GM19438 (cell line): ENCODE measurements at regions not wholly inside any gene's neighbourhood (a gene's known extent, or its start where the extent isn't known, plus 50 kb on each side); places are given as distances from the start of the nearest gene placed in this dataset.
"Not testable (repeated sequence)": the region's sequence is repeated elsewhere in the genome, so short reads cannot be mapped to it uniquely, and the experiment has no call there.

Experiments
- ATAC-seq: cut with Tn5 transposase; IDR thresholded peaks from one replicate; pipeline ENCODE4 v1.9.1; 2021; ENCODE audit warnings: low read depth; ENCODE audit not compliant: unreplicated experiment

DNA sequence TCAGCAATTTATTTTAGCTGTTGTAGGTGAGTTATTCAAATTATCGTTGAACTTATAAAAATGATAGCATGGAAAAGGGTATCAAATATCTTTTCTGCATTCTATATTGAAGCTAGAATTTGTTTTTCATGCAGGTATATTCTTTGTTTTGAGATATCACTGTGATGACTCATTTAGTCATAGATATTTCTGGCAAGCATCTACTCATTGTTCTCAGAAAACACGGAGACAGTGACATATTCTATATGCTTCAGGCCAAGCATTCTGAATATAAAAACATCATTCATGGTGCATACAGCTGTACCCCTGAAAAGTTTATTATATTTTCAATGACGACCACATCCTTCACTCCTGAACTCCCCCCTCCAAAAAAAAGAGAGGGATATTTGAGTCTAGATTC, 150.3 kb upstream of the GRIA1 start:
- no peak for ATAC-seq

DNA sequence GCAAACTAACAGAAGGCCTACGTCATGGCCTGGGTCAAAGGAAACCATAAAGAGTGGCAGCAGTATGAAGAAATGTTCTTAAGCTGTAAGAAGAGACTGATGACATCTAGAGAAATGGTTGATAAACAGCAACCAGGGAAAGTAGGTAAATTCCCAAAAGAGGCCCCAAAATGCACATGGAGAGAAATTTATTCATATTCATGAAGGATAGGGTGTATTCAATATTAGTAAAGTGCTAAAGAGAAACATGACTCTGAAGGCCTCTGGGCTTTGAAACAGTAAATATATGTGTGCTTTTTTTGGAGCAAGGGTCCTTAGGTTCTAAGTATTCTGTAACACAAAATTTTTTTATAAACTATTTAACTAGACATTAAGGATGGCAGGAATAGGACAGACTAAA, 149.7 kb upstream of the GRIA1 start:
- ATAC-seq: no peak

DNA sequence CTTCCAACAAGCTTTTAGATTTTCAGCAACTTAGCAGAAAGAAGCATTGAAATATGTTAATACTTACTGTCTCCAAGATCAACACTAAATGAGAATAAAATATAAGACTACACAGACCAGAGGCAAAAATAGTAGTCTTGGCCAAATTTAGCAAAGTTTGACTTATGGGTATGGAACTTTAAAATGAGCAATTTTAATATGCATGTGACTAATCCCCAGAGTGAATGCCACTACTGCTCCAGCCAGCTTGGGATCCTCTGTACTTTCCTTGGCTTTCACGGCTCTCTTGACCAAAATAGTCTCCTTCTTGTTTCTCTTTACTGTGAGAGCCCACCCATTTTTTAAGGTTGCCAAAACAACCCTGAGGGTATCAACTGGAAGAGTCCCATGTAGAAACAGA, 148.0 kb upstream of the GRIA1 start:
- no peak for ATAC-seq

DNA sequence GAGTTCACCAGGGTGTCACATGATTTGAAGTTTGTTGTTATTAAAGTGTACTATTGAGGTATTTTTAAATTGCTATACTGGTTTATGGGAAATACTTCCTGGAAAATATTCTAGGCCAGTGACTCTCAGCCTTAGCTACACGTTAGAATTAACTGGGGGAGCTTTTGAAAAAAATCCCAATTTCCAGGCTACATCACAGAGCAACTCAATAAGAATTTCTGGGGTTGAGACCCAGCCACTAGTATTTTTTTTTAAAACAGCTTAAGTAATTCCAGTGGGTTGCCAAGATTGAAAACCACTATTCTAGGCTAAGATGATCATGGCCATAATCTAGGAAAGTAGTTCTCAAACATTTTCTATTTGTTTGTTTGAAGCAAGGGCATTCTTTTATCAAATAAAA, 142.9 kb upstream of the GRIA1 start:
- ATAC-seq: no peak

DNA sequence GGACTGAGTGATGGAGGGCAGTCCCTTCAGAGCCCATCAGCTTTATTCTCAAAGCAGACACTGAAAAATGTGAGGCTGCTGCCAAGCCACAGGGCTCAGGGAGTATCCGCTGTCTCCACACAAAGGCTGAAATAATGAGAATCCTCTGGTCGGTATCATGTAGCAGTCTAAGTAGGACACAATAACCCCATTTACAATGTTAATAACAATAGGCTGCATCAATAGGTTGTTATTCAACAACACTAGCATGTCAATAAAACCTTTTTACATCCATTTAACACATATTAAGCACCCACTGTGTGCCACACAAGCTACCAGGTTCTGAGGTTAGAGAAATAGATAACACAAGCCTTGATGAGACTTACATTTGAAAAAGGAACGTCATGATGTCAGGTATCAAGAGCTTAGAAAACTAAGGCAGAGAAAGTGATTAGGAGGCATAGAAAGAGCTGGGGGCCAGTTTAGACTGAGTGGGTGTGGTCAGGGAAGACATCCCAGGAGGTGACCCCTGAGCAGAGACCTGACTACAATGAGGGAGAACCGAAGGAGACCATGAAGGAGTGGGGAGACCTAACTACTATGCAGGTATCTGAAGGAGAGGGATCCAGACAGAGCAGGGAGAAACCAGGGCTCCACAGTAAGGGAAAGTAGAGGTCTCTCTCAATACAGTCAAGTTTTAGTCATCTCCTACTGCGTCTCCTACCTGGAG, 140.1 kb upstream of the GRIA1 start:
- no peak for ATAC-seq

DNA sequence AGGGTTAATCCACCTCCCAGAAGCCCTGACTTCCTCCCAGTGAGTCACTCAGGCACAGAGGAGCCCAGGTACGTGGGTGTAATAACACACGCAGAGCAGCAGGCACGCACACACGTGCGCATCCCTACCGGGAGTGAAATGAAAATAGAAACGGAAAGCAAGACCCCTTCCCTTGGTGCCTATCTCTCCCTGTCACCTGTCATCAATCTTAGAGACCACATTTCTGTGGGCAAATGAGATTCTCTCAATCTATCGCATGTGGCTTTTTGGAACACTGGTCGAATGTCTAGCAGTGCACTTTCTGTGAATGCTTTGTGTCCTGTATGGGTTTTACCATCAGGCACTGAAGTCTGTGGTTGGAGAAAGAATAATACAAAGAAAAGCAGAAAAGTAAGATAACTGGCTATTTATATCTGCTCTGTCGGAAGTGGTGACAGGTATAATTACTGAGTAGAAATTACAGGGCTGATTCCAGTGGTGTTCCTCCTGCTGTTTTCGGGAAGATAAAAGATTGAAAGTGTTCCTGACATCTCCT, 137.7 kb upstream of the GRIA1 start:
- ATAC-seq: peak; percentile 52

DNA sequence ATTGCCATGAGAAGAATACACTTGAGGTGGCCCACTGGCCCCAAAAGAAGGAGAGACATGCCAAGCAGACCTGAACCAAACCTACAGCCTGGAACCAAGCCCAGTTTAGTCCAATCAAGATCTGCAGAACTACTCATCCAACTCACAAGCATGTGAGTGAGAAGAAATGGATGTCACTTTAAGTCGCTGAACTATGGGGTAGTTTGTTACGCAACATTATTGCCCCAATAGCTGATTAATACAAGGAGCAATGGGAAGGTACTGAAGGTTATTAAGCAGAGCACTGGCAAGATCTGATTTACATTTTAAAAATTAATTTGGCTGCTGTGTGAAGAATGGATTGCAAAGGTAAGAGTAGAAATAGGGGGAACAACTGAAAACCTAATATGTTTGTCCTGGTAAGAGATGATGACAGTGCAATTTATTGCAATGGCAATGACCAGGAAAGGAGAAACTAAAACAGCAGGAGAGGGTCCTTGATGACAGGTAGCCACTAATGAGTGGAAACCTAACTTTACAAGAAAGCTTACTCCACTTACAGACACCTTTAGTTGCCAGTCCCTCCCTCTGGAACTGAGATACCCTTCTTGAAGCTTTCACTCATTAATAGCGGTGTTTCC, 132.9 kb upstream of the GRIA1 start:
- ATAC-seq: no peak

DNA sequence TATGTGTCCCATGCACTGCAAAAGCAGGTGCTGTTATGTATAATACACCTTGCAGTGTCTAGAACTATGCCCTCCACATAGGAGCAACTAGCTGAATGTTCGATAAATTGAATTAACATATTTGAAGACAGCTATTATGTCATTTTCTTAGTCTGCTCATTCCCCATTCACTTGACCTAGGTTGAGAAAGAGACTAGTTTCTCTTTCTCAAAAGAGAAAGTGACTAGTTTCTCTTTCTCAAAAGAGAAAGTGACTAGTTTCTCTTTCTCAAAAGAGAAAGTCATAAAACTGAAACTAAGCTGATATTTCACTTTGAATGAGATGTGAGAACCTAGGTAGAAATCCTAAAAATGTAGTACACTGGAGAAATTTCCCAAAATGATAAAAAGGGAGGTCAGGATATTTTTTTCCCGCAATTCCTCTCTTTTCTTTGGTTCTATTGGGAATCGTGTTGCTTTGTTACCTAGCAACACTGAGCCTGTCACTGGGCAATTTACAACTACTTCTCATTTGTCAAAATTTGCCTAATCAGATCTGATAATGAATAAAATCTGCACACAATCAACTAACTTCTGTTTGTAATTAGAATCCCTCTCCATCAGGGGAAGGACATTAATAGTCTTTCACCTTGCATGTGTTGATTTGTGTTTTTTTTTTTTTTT, 132.0 kb upstream of the GRIA1 start:
- peak; percentile 73 for ATAC-seq

DNA sequence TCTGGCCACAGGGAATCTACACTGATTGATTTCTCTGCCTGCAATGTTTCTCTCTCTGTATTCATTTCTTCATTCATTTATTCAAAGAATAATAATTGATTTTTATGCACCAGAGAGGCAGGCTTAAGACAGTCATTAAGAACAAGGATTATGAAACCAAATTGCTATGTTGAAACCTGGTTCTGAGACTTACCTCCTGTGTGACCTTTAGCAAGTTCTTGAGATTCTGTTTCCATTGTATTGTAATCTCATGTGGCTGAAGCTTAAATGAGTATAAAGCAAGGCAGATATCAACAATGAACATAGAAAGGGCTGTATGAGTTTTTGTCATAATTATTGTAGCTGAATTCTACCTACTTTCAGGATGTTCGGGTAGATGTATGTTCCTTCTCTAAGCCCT, 129.6 kb upstream of the GRIA1 start:
- ATAC-seq: no peak

DNA sequence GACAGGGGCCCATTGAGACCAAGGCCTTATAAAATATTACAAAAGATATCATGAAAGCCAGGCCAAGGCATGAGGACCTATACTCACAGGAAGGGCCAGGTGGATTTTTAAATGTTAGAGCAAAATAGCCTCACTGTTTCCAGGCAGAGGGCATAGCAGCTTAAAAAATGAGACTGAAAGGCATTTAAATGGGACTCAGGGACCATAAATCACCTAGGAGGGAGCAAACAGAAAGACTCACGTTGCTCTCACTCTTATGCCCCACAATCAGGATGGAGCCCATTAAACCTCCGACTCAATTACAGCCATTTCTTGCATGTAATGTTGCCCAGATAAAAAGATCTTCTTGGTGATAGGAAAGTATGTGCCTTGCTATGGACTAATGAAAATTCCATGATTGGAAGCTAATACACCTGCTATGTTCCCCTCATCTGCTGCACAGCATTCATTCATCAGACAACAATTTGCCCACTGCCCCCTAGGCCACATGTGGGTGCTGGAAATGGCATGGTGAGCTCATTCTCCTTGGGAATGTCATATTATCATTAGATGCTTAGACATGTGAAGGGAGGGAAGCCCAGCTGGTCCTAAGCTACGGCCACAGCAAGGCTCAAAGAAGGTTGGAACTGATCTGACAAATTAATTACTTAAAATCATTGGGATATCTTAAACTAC, 128.6 kb upstream of the GRIA1 start:
- no peak for ATAC-seq

DNA sequence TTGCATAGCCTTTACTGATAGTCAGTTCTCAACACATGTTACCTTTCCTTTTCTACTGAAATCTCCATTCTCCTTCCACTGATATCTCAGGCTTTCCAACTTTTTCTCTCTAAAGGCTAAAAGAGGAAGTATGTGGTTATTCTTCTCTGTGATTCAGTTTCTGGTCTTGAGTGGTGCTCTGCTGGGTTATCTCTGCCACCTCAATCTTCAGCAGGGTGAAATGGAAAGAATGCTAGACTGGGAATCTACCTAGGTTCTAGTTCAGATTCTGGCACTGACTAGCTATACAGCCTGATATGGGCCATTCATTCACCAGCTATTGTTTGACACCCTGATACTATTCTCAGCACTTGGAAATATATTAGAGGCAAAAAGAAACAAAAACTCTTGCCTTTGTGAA, 124.9 kb upstream of the GRIA1 start:
- no peak for ATAC-seq

DNA sequence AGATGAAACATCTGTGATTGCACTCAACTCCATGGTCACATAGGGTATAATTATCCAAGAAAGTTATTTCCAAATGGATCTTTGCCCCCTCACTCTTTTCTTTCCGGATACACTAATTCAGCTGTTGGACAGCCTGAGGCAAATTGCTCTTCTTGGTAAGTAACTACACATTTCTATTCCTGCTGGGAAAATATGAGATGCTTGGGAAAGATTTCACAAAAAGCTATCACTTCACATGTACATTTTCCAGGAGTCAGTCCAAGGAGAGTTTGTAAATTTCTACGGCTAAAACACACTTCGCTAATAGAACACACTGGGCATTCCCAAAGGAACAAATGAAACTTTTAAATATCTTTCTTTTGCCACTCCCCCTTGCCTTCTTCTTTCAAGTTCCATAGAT, 123.0 kb upstream of the GRIA1 start:
- no peak for ATAC-seq

DNA sequence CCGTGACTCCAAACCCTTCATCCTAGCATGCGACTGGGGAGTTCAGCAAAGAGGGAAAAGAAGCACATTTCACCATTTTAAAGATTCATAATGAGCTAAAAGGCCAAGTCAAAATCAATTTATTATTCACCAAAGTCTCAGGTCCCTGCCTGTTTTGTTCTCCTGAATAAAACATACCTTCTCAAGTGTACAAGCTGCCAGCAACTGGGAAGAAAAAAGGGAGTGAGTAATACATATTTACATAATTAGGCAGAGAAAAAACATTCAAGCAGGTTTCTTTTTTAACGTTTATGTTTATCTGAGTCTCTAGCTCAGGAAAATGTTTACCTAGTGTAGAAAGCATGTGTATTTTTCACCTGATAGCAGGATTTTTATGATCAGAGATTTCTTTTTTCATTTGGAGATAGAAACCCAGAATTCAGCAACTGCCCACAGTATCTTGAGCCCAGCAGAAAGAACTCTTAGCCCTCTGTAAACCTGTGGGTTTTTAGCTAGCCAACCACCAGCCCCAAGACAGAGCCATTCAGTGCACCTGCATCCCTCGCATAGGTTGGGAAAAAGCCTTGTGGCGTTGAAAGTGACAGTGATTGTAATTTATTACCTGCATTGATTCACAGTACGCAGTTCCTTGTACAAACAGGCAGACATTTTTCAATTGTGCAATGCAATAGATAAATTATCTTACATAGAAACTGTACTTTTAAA, 117.9 kb upstream of the GRIA1 start:
- ATAC-seq: no peak

DNA sequence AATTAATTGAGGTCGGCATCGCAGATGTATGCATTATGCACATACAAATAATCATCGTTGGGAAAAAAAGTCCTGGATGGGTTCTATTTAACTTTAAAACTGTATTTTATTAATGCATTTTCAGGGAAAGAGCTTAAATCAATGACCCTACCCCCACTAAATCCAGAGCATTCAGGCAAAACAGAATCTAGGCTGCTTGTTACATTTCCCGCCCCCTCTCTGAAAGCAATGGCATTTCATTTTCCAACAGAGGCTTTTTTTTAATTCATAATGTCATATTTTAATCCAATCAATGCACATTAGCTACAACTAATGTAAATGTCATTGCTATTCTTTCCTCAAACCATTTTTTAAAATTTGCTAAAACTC, 117.4 kb upstream of the GRIA1 start:
- ATAC-seq: no peak

DNA sequence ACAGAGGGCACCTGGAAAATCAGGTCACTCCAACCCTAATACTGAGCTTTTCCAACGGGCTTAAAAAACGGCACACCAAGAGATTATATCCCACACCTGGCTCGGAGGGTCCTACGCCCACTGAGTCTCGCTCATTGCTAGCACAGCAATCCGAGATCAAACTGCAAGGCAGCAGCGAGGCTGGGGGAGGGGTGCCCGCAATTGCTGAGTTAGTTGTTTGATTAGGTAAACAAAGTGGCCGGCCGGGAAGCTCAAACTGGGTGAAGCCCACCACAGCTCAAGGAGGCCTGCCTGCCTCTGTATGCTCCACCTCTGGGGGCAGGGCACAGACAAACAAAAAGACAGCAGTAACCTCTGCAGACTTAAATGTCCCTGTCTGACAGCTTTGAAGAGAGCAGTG, 108.8 kb upstream of the GRIA1 start:
- not testable (repeated sequence) for ATAC-seq

DNA sequence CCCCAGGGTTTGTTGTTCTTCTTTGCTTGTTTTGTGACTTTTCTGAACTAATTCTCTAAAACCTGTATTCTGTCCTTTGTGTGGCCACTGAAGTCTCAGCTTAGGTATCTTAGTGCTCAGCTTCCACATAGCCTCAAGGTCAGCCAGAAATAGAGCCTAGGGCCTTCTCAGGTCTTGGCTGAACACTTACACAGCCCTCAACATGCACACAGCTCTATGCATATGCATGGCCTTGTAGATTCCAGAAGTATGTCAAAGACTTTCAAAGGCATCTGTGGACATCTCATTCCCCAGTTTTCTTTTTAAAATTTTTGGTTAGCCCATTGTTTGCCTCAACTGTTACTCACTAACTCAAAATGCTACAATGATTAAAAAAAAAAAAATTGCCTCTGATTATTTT, 99.9 kb upstream of the GRIA1 start:
- ATAC-seq: no peak

DNA sequence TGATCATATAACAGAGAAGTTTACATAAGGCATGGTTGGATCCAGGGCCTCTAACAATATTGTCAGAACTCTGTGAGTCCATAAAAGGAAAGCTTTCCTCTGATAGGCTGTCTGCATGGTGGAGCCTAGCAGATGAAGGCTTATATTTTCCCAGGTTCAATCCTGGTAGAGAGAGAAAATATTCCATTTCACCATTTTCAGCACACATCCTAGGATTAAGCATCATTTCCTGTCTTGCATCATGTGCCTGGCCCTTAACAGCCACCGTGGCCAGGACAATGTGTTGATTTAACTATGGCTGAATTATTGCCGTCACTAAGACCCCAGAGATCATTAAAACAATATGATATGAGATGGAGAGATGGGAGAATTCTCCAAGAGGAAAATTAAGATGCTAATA, 90.9 kb upstream of the GRIA1 start:
- ATAC-seq: no peak

DNA sequence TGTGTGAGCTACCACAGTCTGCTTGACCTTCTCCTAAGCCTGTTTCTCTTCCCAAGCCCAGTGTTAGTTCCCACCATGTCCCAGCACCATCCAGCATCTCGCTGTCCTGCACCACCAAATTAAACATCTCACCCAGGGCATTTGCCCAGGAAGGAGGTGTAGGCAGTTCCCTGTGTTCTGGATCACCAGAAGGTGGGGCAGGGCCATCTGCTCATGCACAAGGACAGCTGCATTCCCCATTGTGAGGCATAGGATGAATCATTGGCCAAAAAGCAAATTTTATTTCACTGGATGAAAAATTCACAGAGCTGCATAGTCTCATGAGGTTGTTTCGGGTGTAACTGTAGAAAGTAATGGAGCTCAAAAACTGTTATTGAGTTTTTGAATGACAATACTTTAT, 89.5 kb upstream of the GRIA1 start:
- ATAC-seq: no peak

DNA sequence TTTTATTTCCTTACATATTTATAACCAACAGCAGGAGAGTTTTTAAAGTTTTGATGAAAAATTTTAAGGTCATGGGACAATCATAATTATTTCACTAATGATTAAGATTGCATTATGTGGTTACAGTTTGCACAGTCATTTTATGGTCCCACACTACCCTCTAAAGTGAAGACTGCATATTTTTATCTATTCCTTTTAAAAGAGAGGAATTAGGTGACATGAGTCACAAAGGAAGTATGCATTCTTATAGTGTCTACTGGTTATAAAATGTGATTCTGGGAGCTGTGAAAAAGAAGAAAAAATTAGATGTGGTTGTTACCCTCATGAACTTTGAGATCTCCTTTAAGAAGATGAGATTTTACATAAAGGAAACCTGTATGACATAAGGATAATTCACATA, 87.9 kb upstream of the GRIA1 start:
- ATAC-seq: no peak

DNA sequence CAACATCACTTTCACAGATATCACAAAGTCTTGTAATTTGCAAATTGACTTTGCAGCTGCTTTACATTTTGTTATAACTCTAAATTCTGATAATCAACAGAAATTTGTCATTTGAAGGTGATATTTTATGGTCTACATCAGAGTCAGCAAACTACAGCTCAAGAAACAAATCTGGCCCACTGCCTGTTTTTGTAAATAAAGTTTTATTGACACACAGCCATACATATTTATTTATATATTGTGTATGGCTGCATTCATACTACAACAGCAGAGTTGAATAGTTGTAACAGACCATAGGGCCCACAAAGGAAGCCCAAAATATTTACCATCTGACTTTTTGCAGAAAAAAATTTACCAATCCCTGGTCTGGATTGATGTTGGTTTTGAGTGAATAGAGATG, 87.0 kb upstream of the GRIA1 start:
- no peak for ATAC-seq

DNA sequence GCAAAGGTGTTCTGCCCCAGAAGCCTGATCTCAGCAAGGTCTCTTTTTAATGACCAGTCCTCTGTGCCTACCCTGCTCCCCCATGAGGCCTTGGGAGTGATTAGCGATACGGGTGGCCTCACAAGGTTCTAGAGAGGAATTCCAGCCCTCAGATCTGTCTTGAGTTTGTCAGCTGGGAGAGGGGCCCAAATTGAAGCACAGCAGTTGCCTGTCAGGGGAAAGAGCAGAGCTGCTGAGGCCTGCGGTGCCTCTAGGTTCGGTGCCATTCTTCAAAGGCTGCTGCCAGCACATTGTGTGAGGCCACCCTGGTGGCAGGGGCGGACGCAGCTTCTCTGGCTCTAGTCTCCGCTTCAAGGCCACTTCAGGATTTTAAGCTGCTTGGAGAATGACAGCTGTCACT, 85.7 kb upstream of the GRIA1 start:
- no peak for ATAC-seq
